ENCODE measurements at regions not wholly inside any gene's neighbourhood (a gene's known extent, or its start where the extent isn't known, plus 50 kb on each side); places are given as distances from the start of the nearest gene placed in this dataset.

DNA sequence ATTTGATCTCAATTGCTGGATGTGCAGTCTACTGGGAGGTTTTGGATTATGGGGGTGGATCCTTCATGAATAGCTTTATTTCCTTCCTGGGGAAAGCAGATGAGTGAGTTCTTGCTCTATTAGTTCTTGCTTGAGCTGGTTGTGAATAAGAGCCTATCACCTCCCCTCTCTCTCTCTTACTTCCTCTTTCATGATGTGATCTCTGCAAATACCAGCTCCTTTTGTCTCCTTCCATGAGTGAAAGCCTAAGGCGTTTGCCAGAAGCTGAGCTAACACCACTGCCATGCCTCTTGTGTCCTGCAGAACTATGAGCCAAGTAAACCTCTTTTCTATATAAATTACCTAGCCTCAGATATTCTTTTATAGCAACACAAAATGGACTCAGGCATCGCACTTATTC is 302.7 kb downstream of the CCER1 start:
- no peaks in the 10 kb centered on the region for H3K4me1 ChIP-seq
- no peaks in the 10 kb centered on the region for H3K9me3 ChIP-seq
- H3K36me3 ChIP-seq, result no peaks in the 10 kb centered on the region
- H3K4me3 ChIP-seq, result no peak overlapping the region
- H3K27ac ChIP-seq, result no peak overlapping the region
- no peak for TF ChIP-seq CTCF (IDR thresholded peaks at IDR 0.05)
- TF ChIP-seq POLR2A (IDR thresholded peaks at IDR 0.05), result no peak
- DNase-seq, result no peak
- H3K27me3 ChIP-seq, result no peaks in the 10 kb centered on the region

DNA sequence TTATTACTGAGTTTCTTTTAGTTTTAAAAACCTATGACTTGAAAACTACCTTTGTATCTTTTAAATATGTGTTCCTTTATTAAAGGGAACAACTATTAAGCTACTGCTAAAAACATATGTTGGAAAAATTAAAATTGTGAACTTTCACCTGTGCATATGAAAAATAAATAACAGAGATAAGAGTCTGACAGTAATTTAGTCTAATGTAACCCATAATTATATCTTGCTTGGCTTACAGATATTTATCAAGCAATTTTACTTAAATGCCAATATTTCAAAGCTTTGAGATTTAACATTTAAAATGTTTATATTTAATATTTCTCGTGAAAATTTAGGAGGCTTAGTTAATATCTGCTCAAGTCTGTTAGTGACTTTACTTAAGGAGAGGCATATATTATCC is 309.8 kb downstream of the CCER1 start:
- no peak overlapping the region for H3K27ac ChIP-seq
- no peaks in the 10 kb centered on the region for H3K36me3 ChIP-seq
- H3K9me3 ChIP-seq, result no peaks in the 10 kb centered on the region
- H3K4me1 ChIP-seq, result no peaks in the 10 kb centered on the region
- no peak overlapping the region for H3K4me3 ChIP-seq
- no peak for TF ChIP-seq CTCF (IDR thresholded peaks at IDR 0.05)
- TF ChIP-seq POLR2A (IDR thresholded peaks at IDR 0.05), result no peak
- no peak for DNase-seq
- no peaks in the 10 kb centered on the region for H3K27me3 ChIP-seq

DNA sequence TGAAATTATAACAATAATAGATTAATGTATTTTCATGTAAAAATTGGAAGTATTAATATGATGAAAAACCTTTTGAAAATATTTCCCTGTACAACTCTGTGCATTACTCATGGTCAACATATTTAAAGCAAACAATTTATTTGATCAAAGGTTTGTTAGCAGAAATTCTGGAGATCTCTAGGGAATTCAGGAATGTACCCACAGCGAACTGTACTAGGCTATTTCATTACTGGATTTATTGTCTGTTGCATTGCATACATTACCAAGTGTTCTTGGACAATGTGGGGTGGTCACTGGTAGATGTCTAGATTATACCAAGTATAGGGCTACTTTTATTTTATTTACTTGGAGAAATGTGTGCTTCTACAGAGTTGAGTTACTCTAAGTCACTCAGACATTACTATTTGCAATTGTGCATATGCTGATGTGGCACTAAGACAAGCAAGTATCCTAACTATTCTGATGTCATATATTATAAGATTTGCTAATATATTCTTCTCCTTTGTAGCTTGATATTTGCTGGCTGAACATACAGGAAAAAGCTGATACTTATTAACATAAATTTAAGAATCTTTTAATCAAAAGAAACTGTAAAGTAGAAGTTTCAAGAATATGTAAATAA is 323.3 kb downstream of the CCER1 start:
- Histone ChIP-seq H3K27me3 (no peaks in the 10 kb centered on the region), H3K4me1 (no peaks in the 10 kb centered on the region), H3K27ac (no peak overlapping the region), H3K36me3 (no peaks in the 10 kb centered on the region), H3K4me3 (no peak overlapping the region), H3K9me3 (no peaks in the 10 kb centered on the region)
- no peak for TF ChIP-seq POLR2A (IDR thresholded peaks at IDR 0.05)
- no peak for TF ChIP-seq CTCF (IDR thresholded peaks at IDR 0.05)
- no peak for DNase-seq

DNA sequence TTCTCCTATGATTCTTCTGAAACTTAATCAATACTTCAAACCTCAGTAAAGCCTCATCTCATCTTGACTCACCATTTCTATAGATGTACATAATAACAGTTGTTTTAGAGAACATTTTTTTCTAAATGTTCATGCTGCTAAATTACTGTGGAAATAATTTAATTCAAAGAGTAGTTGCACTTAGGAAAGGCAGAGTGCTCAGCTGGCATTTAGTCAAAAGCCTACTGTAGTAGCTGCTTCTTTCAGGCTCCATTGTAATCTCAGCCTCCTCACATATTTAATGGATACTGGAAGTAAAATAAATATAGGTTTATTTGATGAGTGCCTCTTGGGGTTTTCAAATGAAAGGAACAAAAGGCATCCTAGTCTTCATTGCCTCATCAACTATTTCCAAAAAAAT is 325.0 kb downstream of the CCER1 start:
- no peaks in the 10 kb centered on the region for H3K9me3 ChIP-seq
- no peak overlapping the region for H3K4me3 ChIP-seq
- no peaks in the 10 kb centered on the region for H3K27me3 ChIP-seq
- H3K27ac ChIP-seq, result no peak overlapping the region
- no peaks in the 10 kb centered on the region for H3K4me1 ChIP-seq
- no peaks in the 10 kb centered on the region for H3K36me3 ChIP-seq
- no peak for TF ChIP-seq POLR2A (IDR thresholded peaks at IDR 0.05)
- TF ChIP-seq CTCF (IDR thresholded peaks at IDR 0.05), result no peak
- no peak for DNase-seq

DNA sequence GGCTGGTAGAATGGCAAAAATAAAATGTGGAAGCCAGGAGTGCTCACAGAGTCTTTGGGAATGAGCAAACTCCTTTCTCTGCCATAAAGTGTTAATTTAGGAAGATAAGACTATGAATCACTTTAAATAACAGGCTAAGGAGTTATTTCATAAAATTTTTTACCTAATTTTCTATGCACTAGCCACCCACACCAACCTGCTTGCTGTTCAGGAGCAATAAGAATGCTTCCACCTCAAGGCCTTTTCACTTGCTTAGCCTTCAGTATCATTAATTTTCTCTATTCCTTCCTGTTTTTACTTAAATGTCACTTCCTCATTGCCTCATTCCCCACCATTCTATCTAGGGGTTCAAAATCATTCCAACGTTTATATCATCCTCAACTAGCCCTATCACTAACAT is 326.8 kb downstream of the CCER1 start:
- H3K4me3 ChIP-seq, result no peak overlapping the region
- no peak for DNase-seq
- no peaks in the 10 kb centered on the region for H3K4me1 ChIP-seq
- TF ChIP-seq CTCF (IDR thresholded peaks at IDR 0.05), result no peak
- TF ChIP-seq POLR2A (IDR thresholded peaks at IDR 0.05), result no peak
- no peaks in the 10 kb centered on the region for H3K9me3 ChIP-seq
- no peak overlapping the region for H3K27ac ChIP-seq
- no peaks in the 10 kb centered on the region for H3K27me3 ChIP-seq
- no peaks in the 10 kb centered on the region for H3K36me3 ChIP-seq
